Right lobe of liver (tissue), 4 donors: ENCODE measurements at regions not wholly inside any gene's neighbourhood (a gene's known extent, or its start where the extent isn't known, plus 50 kb on each side); places are given as distances from the start of the nearest gene placed in this dataset.

Experiments used
- POLR2A ChIP-seq: fragments of 450-650 bp; IDR thresholded peaks from one replicate; pipeline ENCODE4 v1.6.1; 2017; ENCODE audit warnings: antibody characterized with exemption, mild to moderate bottlenecking
- TF ChIP-seq, protein P1 (sequence below), 4 donors: fragments of 200-600 bp in 3 of 4; fragments of 450-650 bp in 1 of 4; IDR thresholded peaks; one replicate each; pipeline versions ENCODE4 v1.5.1 to v1.8.0; 2016 to 2022; ENCODE audit warnings: antibody characterized with exemption in 4 of 4, mild to moderate bottlenecking in 2 of 4
- donor health status: DM: no; HTN: no; CAD: no.
- donor health status: DM: no; HTN: no; CAD: no.
- donor health status: DM: no; HTN: yes; CAD: no.

DNA sequence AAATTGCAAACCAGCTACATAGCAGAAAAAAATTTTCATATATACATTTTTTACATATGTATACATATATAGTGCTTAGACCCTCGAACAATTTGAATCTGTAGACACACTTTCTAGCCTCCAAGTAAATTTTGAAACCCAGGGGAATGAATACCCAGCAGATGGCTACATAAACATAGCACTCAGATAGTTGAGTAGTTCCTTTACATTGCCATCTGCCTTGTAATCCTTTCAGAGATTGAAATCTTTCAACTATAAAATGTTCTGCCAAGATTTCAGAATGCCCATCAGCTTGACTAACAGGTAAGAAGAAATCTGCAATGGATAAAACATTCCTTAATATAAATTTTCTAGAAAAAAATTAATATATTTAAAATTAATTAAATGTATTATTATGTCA is 1333.5 kb upstream of the CADM2 start:
- TF ChIP-seq, protein P1, sequence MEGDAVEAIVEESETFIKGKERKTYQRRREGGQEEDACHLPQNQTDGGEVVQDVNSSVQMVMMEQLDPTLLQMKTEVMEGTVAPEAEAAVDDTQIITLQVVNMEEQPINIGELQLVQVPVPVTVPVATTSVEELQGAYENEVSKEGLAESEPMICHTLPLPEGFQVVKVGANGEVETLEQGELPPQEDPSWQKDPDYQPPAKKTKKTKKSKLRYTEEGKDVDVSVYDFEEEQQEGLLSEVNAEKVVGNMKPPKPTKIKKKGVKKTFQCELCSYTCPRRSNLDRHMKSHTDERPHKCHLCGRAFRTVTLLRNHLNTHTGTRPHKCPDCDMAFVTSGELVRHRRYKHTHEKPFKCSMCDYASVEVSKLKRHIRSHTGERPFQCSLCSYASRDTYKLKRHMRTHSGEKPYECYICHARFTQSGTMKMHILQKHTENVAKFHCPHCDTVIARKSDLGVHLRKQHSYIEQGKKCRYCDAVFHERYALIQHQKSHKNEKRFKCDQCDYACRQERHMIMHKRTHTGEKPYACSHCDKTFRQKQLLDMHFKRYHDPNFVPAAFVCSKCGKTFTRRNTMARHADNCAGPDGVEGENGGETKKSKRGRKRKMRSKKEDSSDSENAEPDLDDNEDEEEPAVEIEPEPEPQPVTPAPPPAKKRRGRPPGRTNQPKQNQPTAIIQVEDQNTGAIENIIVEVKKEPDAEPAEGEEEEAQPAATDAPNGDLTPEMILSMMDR (IDR thresholded peaks at IDR 0.05), result no peak
- no peak for TF ChIP-seq POLR2A
